GM12878 (cell line): ENCODE measurements at regions not wholly inside any gene's neighbourhood (a gene's known extent, or its start where the extent isn't known, plus 50 kb on each side); places are given as distances from the start of the nearest gene placed in this dataset.
"Not testable (repeated sequence)": the region's sequence is repeated elsewhere in the genome, so short reads cannot be mapped to it uniquely, and the experiment has no call there.

Source experiments
- ATF2 ChIP-seq: IDR thresholded peaks from 2 replicates; pipeline ENCODE4 v1.6.1; 2012; ENCODE audit warnings: low read length, inconsistent platforms
- BCLAF1 ChIP-seq: fragments of 450-650 bp; IDR thresholded peaks from 2 replicates; pipeline ENCODE4 v1.6.1; 2017; ENCODE audit warnings: antibody characterized with exemption, mild to moderate bottlenecking, moderate library complexity
- CBFB ChIP-seq: IDR thresholded peaks from 2 replicates; pipeline ENCODE4 v1.6.1; 2016; ENCODE audit warnings: antibody characterized with exemption, low read depth
- CTCF ChIP-seq, 3 experiments: IDR thresholded peaks in 2 of 3; conservative IDR thresholded peaks in 1 of 3; 2 replicates each; pipeline ENCODE4 v1.5.1; 2011; ENCODE audit warnings: low read depth in 3 of 3, low read length in 3 of 3, mild to moderate bottlenecking in 3 of 3, control low read depth in 2 of 3, moderate library complexity in 2 of 3, inconsistent platforms in 1 of 3, mixed read lengths in 1 of 3; ENCODE audit not compliant: control insufficient read depth in 2 of 3, insufficient read depth in 1 of 3; ENCODE audit errors: extremely low read depth in 1 of 3
- JUND ChIP-seq: IDR thresholded peaks from 2 replicates; pipeline ENCODE4 v1.6.1; 2012; ENCODE audit warnings: low read depth, mild to moderate bottlenecking, low read length, improper control_type of control experiment, moderate library complexity
- NR2C2 ChIP-seq: IDR thresholded peaks from 2 replicates; pipeline ENCODE4 v1.6.1; 2011; ENCODE audit warnings: borderline replicate concordance, low read depth; ENCODE audit not compliant: control insufficient read depth, insufficient read length
- POLR2A ChIP-seq: IDR thresholded peaks from 2 replicates; pipeline ENCODE4 v1.6.1; 2011; ENCODE audit warnings: low read depth, mild to moderate bottlenecking, low read length
- RCOR1 ChIP-seq: conservative IDR thresholded peaks from 2 replicates; pipeline ENCODE4 v1.6.1; 2012; ENCODE audit warnings: low read depth, low read length, improper control_type of control experiment
- SUPT20H ChIP-seq: IDR thresholded peaks from 2 replicates; pipeline ENCODE4 v1.6.1; 2011; ENCODE audit warnings: low read depth, mild to moderate bottlenecking, low read length, moderate library complexity, borderline replicate concordance; ENCODE audit not compliant: control insufficient read depth

GRCh38 chr14:49243777-49244176, 342.4 kb downstream of the RPS29 start:
- not testable (repeated sequence) for TF ChIP-seq NR2C2; CBFB; CTCF (IDR thresholded peaks at IDR 0.05 in 2 of 3, conservative IDR thresholded peaks at IDR 0.05 in 1 of 3; ENCODE audit: control insufficient read depth in 2 of 3, extremely low read depth in 1 of 3, insufficient read depth in 1 of 3, low read depth in 3 of 3, low read length in 3 of 3); JUND; SUPT20H; RCOR1; BCLAF1; POLR2A; ATF2
